Neuronal stem cell (in vitro differentiated cells): ENCODE measurements at regions not wholly inside any gene's neighbourhood (a gene's known extent, or its start where the extent isn't known, plus 50 kb on each side); places are given as distances from the start of the nearest gene placed in this dataset.
"Not testable (repeated sequence)": the region's sequence is repeated elsewhere in the genome, so short reads cannot be mapped to it uniquely, and the experiment has no call there.

ENCODE experiments used
- DNase-seq: peaks from one replicate; pipeline ENCODE4 v3.0.0-alpha.2; 2013; ENCODE audit warnings: low spot score
- H2AFZ ChIP-seq: one replicate; pipeline ENCODE4 v1.6.1; 2013; ENCODE audit warnings: mild to moderate bottlenecking, low read length, inconsistent platforms
- H2AK5ac ChIP-seq: 2 replicates; pipeline ENCODE4 v1.6.1; 2013; ENCODE audit warnings: low read depth, mild to moderate bottlenecking, inconsistent platforms, low read length, moderate library complexity, mixed read lengths
- H2BK120ac ChIP-seq: 2 replicates; pipeline ENCODE4 v1.6.1; 2013; ENCODE audit warnings: low read depth, mild to moderate bottlenecking, inconsistent platforms, low read length, moderate library complexity, mixed read lengths
- H2BK12ac ChIP-seq: one replicate; pipeline ENCODE4 v1.6.1; 2013; ENCODE audit warnings: low read length, inconsistent platforms
- H2BK15ac ChIP-seq: 2 replicates; pipeline ENCODE4 v1.6.1; 2013; ENCODE audit warnings: mild to moderate bottlenecking, low read length, inconsistent platforms, mixed read lengths
- H2BK5ac ChIP-seq: one replicate; pipeline ENCODE4 v1.6.1; 2013; ENCODE audit warnings: inconsistent platforms, mild to moderate bottlenecking, low read length, moderate library complexity
- H3K14ac ChIP-seq: one replicate; pipeline ENCODE4 v1.6.1; 2013; ENCODE audit warnings: low read length, inconsistent platforms
- H3K18ac ChIP-seq: 2 replicates; pipeline ENCODE4 v1.6.1; 2013; ENCODE audit warnings: low read length, inconsistent platforms
- H3K23ac ChIP-seq: 2 replicates; pipeline ENCODE4 v1.6.1; 2013; ENCODE audit warnings: low read depth, mild to moderate bottlenecking, mixed read lengths, low read length, inconsistent platforms; ENCODE audit not compliant: poor library complexity
- H3K27ac ChIP-seq: replicated peaks from 3 replicates; pipeline ENCODE4 v1.5.1; 2013; ENCODE audit warnings: low read length, inconsistent platforms
- H3K27me3 ChIP-seq, 3 experiments: 2 replicates each; pipeline ENCODE4 v1.6.1; 2013; ENCODE audit warnings: low read length in 3 of 3, mild to moderate bottlenecking in 2 of 3, inconsistent platforms in 1 of 3, low read depth in 1 of 3, mixed read lengths in 1 of 3, moderate library complexity in 1 of 3; ENCODE audit not compliant: control insufficient read depth in 3 of 3, insufficient read depth in 3 of 3
- H3K36me3 ChIP-seq, 2 donors: replicated peaks in 1 of 2; 2 replicates each; pipeline ENCODE4 v1.6.1; 2013; ENCODE audit warnings: low read length in 2 of 2; ENCODE audit not compliant: control insufficient read depth in 2 of 2, insufficient read depth in 2 of 2
- H3K4ac ChIP-seq: 2 replicates; pipeline ENCODE4 v1.6.1; 2013; ENCODE audit warnings: inconsistent platforms, mild to moderate bottlenecking, low read length, moderate library complexity
- H3K4me1 ChIP-seq, 2 donors: 1 replicate in 1 of 2; 2 replicates in 1 of 2; pipeline ENCODE4 v1.6.1; 2013; ENCODE audit warnings: low read length in 2 of 2, low read depth in 1 of 2; ENCODE audit not compliant: control insufficient read depth in 2 of 2, insufficient read depth in 1 of 2
- H3K4me2 ChIP-seq: one replicate; pipeline ENCODE4 v1.6.1; 2013; ENCODE audit warnings: mild to moderate bottlenecking, low read length, inconsistent platforms; ENCODE audit not compliant: insufficient read depth, poor library complexity, severe bottlenecking
- H3K4me3 ChIP-seq, 2 donors: 2 replicates each; pipeline ENCODE4 v1.5.1; 2013; ENCODE audit warnings: low read length in 2 of 2, mild to moderate bottlenecking in 2 of 2, inconsistent platforms in 1 of 2, moderate library complexity in 1 of 2
- H3K79me1 ChIP-seq: one replicate; pipeline ENCODE4 v1.6.1; 2013; ENCODE audit warnings: low read depth, mild to moderate bottlenecking, inconsistent platforms, low read length, moderate library complexity
- H3K9ac ChIP-seq: one replicate; pipeline ENCODE4 v1.6.1; 2013; ENCODE audit warnings: mild to moderate bottlenecking, low read depth, low read length, inconsistent platforms; ENCODE audit not compliant: poor library complexity
- H3K9me3 ChIP-seq, 2 donors: replicated peaks in 1 of 2; 2 replicates each; pipeline versions ENCODE3 to v1.6.1; 2013; ENCODE audit warnings: low read length in 2 of 2, mild to moderate bottlenecking in 2 of 2, inconsistent platforms in 1 of 2, low read depth in 1 of 2, mixed read lengths in 1 of 2, moderate library complexity in 1 of 2; ENCODE audit not compliant: control insufficient read depth in 2 of 2, insufficient read depth in 1 of 2
- H4K8ac ChIP-seq: one replicate; pipeline ENCODE4 v1.6.1; 2013; ENCODE audit warnings: low read depth, mild to moderate bottlenecking, inconsistent platforms, low read length, moderate library complexity
- H4K91ac ChIP-seq: one replicate; pipeline ENCODE4 v1.6.1; 2013; ENCODE audit warnings: low read length, low read depth, mild to moderate bottlenecking, inconsistent platforms; ENCODE audit not compliant: poor library complexity
- WGBS, 2 donors: extraction: QIAGEN DNeasy Blood & Tissue Kit; methylation state at CpG; one replicate each; pipeline ENCODE4 v1.1.7; 2013; ENCODE audit warnings: missing lambda C conversion rate in 2 of 2, mixed read lengths in 1 of 2; ENCODE audit not compliant: insufficient read length in 2 of 2, insufficient replicate concordance in 1 of 2; ENCODE audit errors: extremely low coverage in 2 of 2; 5-methylcytosine and 5-hydroxymethylcytosine counted together

DNA sequence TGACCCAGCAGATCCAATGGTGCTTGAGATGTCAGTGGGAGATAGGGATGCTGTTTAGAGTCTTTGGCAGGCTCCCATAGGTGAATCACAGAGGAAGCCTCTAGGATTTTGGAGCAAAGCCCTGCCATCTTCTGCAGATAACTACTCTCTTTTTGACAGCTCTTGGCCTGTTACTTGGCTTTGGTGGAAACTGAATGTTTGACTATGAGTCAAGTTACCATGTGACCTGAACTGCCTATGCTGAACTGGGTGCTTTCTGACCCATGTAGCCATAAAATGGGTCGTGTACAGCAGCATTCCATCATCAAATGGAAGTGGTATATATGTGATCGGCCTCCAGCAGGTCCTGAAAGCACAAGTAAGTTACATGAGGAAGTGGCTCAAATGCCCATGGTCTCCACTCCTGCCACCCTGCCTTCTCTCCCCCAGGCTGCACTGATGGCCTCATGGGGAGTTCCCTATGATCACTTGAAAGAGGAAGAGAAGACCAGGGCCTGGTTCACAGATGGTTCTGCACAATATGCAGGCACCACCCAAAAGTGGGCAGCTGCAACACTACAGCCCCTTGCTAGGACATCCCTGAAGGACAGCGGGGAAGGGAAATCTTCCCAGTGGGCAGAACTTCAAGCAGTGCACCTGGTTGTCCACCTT is 105.6 kb upstream of the ZC3H12A start:
- H3K4me1 ChIP-seq, H3K4me2 ChIP-seq, H2BK120ac ChIP-seq, DNase-seq, H2AFZ ChIP-seq, H3K27me3 ChIP-seq, H2BK12ac ChIP-seq, H3K18ac ChIP-seq, H3K14ac ChIP-seq, H3K4ac ChIP-seq, H4K91ac ChIP-seq, H2BK15ac ChIP-seq, H3K79me1 ChIP-seq, H3K36me3 ChIP-seq, H3K9me3 ChIP-seq, H2AK5ac ChIP-seq, H3K27ac ChIP-seq, H3K23ac ChIP-seq, H4K8ac ChIP-seq, H2BK5ac ChIP-seq, H3K9ac ChIP-seq, H3K4me3 ChIP-seq: not testable (repeated sequence)
- WGBS, 2 donors: no CpG with 5 or more reads among the region's 3 CpGs

DNA sequence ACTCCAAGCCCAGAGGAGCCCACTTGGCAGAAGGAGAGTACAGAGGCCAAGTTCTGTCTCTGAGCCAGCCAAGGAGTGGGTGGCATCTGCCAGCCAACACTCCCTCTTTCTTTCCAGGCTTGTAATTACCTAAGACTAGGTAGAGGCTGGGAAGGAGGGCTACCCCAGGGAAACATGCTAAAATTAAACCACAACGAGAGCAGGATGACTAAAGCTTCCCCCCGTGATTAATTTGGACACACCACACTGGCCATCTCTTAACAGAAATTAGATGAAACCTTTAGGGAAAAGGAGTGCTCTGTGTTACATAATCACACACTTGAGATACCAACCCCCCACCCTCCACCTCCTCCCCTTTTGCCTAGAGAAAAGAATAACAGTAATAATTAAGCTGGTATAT is 102.1 kb upstream of the ZC3H12A start:
- Histone ChIP-seq H3K79me1 (no peaks in the 10 kb centered on the region), H3K4me1 (no peaks in the 10 kb centered on the region), H3K18ac (no peak overlapping the region), H4K8ac (no peak overlapping the region), H2BK120ac (no peak overlapping the region), H3K4me2 (no peak overlapping the region), H3K4me3 (no peak overlapping the region), H3K27me3 (peaks cover 0 to 3% (median 0%) of the 10 kb centered on the region in 3 experiments), H2BK5ac (no peak overlapping the region), H4K91ac (no peak overlapping the region), H3K9me3 (no peaks in the 10 kb centered on the region), H3K9ac (no peak overlapping the region), H2AFZ (no peak overlapping the region), H3K14ac (no peak overlapping the region), H3K27ac (no peak overlapping the region), H2AK5ac (no peak overlapping the region), H3K23ac (no peak overlapping the region), H3K36me3 (no peaks in the 10 kb centered on the region), H2BK15ac (no peak overlapping the region), H2BK12ac (no peak overlapping the region), H3K4ac (no peak overlapping the region)
- no CpG with 5 or more reads among the region's 2 CpGs for WGBS, 2 donors
- no peak for DNase-seq

DNA sequence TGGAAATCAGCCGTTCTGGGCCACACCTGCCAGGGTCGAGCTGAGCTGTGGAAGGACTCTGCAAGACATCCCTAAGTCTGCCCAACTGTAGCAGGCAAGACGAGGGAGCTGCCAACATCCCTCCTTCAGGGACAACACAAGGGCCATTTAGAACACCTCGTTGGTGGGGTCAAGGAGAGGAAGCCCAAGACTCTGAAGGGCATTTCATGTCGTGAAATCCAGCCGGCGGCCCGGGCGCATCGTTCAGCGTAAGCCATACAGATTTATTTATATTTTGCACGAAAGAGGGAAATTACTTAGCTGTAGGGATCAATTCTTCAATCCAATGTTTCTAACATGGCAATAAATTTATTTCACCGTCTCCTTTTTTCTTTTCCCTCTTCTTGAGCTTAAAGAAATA is 101.7 kb upstream of the ZC3H12A start:
- H2AK5ac ChIP-seq: no peak overlapping the region
- no peaks in the 10 kb centered on the region for H3K9me3 ChIP-seq
- no peaks in the 10 kb centered on the region for H3K36me3 ChIP-seq
- H3K9ac ChIP-seq: no peak overlapping the region
- H3K79me1 ChIP-seq: no peaks in the 10 kb centered on the region
- no peak overlapping the region for H2BK5ac ChIP-seq
- no peak overlapping the region for H2BK15ac ChIP-seq
- no peak overlapping the region for H4K91ac ChIP-seq
- H2AFZ ChIP-seq: no peak overlapping the region
- H3K4me3 ChIP-seq: no peak overlapping the region
- no peak overlapping the region for H2BK120ac ChIP-seq
- H3K18ac ChIP-seq: no peak overlapping the region
- DNase-seq: no peak
- H3K14ac ChIP-seq: no peak overlapping the region
- H3K27ac ChIP-seq: no peak overlapping the region
- H4K8ac ChIP-seq: no peak overlapping the region
- H3K27me3 ChIP-seq: peaks cover 0 to 3% (median 0%) of the 10 kb centered on the region in 3 experiments
- no peak overlapping the region for H3K4me2 ChIP-seq
- WGBS, 2 donors: no CpG with 5 or more reads among the region's 13 CpGs
- H2BK12ac ChIP-seq: no peak overlapping the region
- H3K4me1 ChIP-seq: no peaks in the 10 kb centered on the region
- no peak overlapping the region for H3K4ac ChIP-seq
- H3K23ac ChIP-seq: no peak overlapping the region

DNA sequence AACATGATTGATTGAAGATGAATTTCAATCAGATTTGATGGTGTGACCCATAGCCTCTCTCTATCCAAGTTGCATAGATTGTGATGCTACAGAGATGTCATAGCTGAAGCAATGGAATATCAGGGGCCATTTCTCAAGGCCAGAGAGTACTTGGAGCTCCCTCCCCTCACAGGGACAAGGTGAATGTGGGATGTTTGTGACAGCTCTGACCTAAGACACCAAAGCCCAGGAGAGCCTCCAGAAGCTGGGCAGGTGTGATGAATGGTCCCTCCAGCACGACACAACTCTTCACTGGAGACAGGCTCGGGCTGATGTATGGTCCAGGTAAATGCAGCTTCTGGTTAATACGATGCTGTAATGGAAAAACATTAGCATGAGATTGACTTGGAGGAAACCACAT is 101.0 kb upstream of the ZC3H12A start:
- Histone ChIP-seq H4K91ac (no peak overlapping the region), H4K8ac (no peak overlapping the region), H3K27me3 (peaks cover 0 to 3% (median 0%) of the 10 kb centered on the region in 3 experiments), H3K4ac (no peak overlapping the region), H3K9ac (no peak overlapping the region), H3K79me1 (no peaks in the 10 kb centered on the region), H3K23ac (no peak overlapping the region), H3K4me1 (no peaks in the 10 kb centered on the region), H3K9me3 (no peaks in the 10 kb centered on the region), H3K4me2 (no peak overlapping the region), H2BK15ac (no peak overlapping the region), H2BK5ac (no peak overlapping the region), H3K27ac (no peak overlapping the region), H2AFZ (no peak overlapping the region), H3K18ac (no peak overlapping the region), H2BK12ac (no peak overlapping the region), H2BK120ac (no peak overlapping the region), H2AK5ac (no peak overlapping the region), H3K4me3 (no peak overlapping the region), H3K36me3 (no peaks in the 10 kb centered on the region), H3K14ac (no peak overlapping the region)
- DNase-seq: no peak
- WGBS, 2 donors: no CpG with 5 or more reads among the region's 3 CpGs
